HCT116 (cell line): ENCODE measurements at regions not wholly inside any gene's neighbourhood (a gene's known extent, or its start where the extent isn't known, plus 50 kb on each side); places are given as distances from the start of the nearest gene placed in this dataset.
"Not testable (repeated sequence)": the region's sequence is repeated elsewhere in the genome, so short reads cannot be mapped to it uniquely, and the experiment has no call there.

Experiments
- ATAC-seq: fragments of 200-7000 bp; cut with Tn5 transposase; 2 replicates; pipeline ENCODE4 v1.9.1; 2020; ENCODE audit warnings: mild to moderate bottlenecking, moderate library complexity
- BruUV-seq: library from RNA; stranded (reverse); fragments of 400-500 nt; replicated peaks from 2 replicates; lab custom pipeline; 2021; lab: Mats Ljungman, UMichigan
- CTCF ChIA-PET: fragments of 300-600 bp; sonication (Branson Sonifier 250); formaldehyde crosslinking; loops from one replicate; lab custom pipeline; 2021; ENCODE audit warnings: antibody characterized with exemption; lab: Charles Lee
- POLR2A ChIA-PET: fragments of 300-600, 350-600 bp; sonication (Branson Sonifier 250); formaldehyde crosslinking; loops from one replicate; lab custom pipeline; 2021; ENCODE audit warnings: antibody characterized with exemption; lab: Charles Lee
- RAD21 ChIA-PET, 2 experiments: fragments of 300-600 bp; sonication (Branson Sonifier 250); formaldehyde crosslinking; loops; one replicate each; lab custom pipeline; 2023; ENCODE audit warnings: low total read pairs in 2 of 2; ENCODE audit not compliant: uncharacterized antibody in 2 of 2, unreplicated experiment in 2 of 2, low non-redundant PET in 1 of 2; lab: Charles Lee
- DNase-seq: peaks from one replicate; pipeline ENCODE4 v3.0.0-alpha.2; 2010; ENCODE audit warnings: low read depth, low spot score
- H2AFZ ChIP-seq: fragments of 200-600 bp; shearing (Covaris generic), sonication (generic); 2 replicates; pipeline ENCODE4 v1.6.1; 2017; ENCODE audit warnings: low read depth, mixed run types, mixed read lengths, antibody characterized with exemption, low read length; ENCODE audit not compliant: poor library complexity, severe bottlenecking
- H3K27ac ChIP-seq: 2 replicates; pipeline ENCODE4 v1.5.1; 2012; ENCODE audit warnings: low read depth, low read length
- H3K27me3 ChIP-seq: fragments of 200-600 bp; sonication (generic); 2 replicates; pipeline ENCODE4 v1.6.1; 2016; ENCODE audit warnings: mixed run types, low read length, mixed read lengths; ENCODE audit not compliant: insufficient read depth
- H3K36me3 ChIP-seq, 2 experiments: fragments of 200-500 bp in 1 of 2; fragments of 200-600 bp in 1 of 2; sonication (Bioruptor generic) in 1 of 2; sonication (generic) in 1 of 2; 2 replicates each; pipeline versions ENCODE4 v1.5.1 to v1.6.1; 2014 to 2016; ENCODE audit warnings: low read length in 2 of 2, inconsistent platforms in 1 of 2, mixed read lengths in 1 of 2, mixed run types in 1 of 2; ENCODE audit not compliant: insufficient read depth in 2 of 2, control insufficient read depth in 1 of 2
- H3K4me1 ChIP-seq, 2 experiments: fragments of 200-600 bp in 1 of 2; sonication (generic) in 1 of 2; 2 replicates each; pipeline versions ENCODE4 v1.5.1 to v1.6.1; 2012 to 2017; ENCODE audit warnings: low read length in 2 of 2, inconsistent platforms in 1 of 2, mild to moderate bottlenecking in 1 of 2, mixed read lengths in 1 of 2, mixed run types in 1 of 2, moderate library complexity in 1 of 2; ENCODE audit not compliant: insufficient read depth in 2 of 2, control insufficient read depth in 1 of 2
- H3K4me2 ChIP-seq: fragments of 200-600 bp; sonication (generic); 2 replicates; pipeline ENCODE4 v1.6.1; 2017; ENCODE audit warnings: mixed run types, low read length, mixed read lengths
- H3K4me3 ChIP-seq, 2 experiments: fragments of 200-600 bp in 1 of 2; sonication (generic) in 1 of 2; replicated peaks in 1 of 2; 2 replicates each; pipeline ENCODE4 v1.5.1; 2011 to 2016; ENCODE audit warnings: low read length in 2 of 2, control low read depth in 1 of 2, low read depth in 1 of 2, mild to moderate bottlenecking in 1 of 2, mixed read lengths in 1 of 2, mixed run types in 1 of 2
- H3K79me2 ChIP-seq: fragments of 200-600 bp; sonication (generic); 2 replicates; pipeline ENCODE4 v1.6.1; 2017; ENCODE audit warnings: mild to moderate bottlenecking, mixed run types, low read length, moderate library complexity, mixed read lengths; ENCODE audit not compliant: insufficient read depth
- H3K9ac ChIP-seq: fragments of 200-600 bp; sonication (generic); 2 replicates; pipeline ENCODE4 v1.6.1; 2016; ENCODE audit warnings: low read length, mixed read lengths
- H3K9me2 ChIP-seq: fragments of 200-600 bp; sonication (generic), shearing (Covaris generic); 2 replicates; pipeline ENCODE4 v1.6.1; 2017; ENCODE audit warnings: mixed run types, mild to moderate bottlenecking, moderate library complexity; ENCODE audit not compliant: insufficient read depth
- H3K9me3 ChIP-seq, 2 experiments: fragments of 200-500 bp in 1 of 2; fragments of 200-600 bp in 1 of 2; sonication (Bioruptor generic) in 1 of 2; sonication (generic) in 1 of 2; 2 replicates each; pipeline ENCODE4 v1.6.1; 2014 to 2017; ENCODE audit warnings: low read length in 2 of 2, mixed read lengths in 2 of 2, inconsistent platforms in 1 of 2, low read depth in 1 of 2, mild to moderate bottlenecking in 1 of 2, mixed run types in 1 of 2, moderate library complexity in 1 of 2; ENCODE audit not compliant: control insufficient read depth in 1 of 2, insufficient read depth in 1 of 2
- H4K20me1 ChIP-seq: fragments of 200-600 bp; sonication (generic), shearing (Covaris generic); 2 replicates; pipeline ENCODE4 v1.6.1; 2017; ENCODE audit warnings: mixed run types, mild to moderate bottlenecking, moderate library complexity; ENCODE audit not compliant: insufficient read depth
- intact Hi-C: fragments of 100-400 bp; cut with micrococcal nuclease; formaldehyde crosslinking; loops from 2 replicates; pipeline ENCODE4 v1.10.0; 2022

DNA sequence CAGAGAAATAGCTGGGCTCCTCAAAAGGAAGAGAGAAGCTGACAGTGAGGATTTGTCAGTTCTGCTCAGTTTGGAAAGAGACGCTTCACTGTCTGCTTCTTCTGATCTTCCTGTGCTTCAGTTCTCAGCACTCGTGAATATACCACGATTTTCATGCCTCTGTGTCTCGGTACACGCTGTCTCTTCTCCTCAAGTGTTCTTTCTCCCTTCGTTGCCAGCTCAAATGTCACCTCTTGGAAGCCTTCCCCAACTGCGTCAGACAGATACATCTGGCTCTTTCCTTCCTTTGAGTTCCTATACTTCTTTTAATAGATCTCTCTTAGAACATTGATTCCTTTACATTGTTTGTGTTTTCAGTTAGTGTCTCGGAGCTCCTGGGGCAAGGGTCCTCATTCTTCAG, 90.6 kb upstream of the GOLGA6L4 start:
- H3K4me3 ChIP-seq, DNase-seq, H3K9me3 ChIP-seq, H3K36me3 ChIP-seq, RAD21 ChIA-PET, H4K20me1 ChIP-seq, H3K4me2 ChIP-seq, H3K9me2 ChIP-seq, H3K27me3 ChIP-seq, BruUV-seq, H3K9ac ChIP-seq, H3K4me1 ChIP-seq, ATAC-seq, POLR2A ChIA-PET, H3K27ac ChIP-seq, H2AFZ ChIP-seq, CTCF ChIA-PET, H3K79me2 ChIP-seq: not testable (repeated sequence)
- intact Hi-C loops, result loop anchor here (5.0 to 10.0 kb wide), 3 partner anchors 430 to 790 kb away; no protein-coding TSS in a partner anchor

DNA sequence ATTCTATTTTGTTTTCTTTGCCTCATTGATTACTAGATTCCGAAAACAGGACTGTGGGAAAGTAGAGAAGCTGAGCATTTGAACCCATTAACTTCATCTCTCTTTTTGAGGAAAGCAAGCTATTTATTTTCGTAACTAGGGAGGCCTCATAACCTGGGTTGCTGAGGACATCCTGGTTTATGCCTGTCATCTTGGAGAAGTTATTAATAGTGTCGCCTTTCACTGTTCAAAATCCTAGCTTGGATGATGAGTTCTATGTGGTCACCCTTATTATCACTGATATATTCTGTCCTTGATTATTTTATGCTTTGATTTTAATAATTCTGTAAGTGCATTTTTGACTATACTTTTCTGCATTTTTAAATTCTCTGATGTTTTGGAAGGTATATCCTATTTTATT, 89.3 kb upstream of the GOLGA6L4 start:
- H3K4me2 ChIP-seq, ATAC-seq, H3K4me3 ChIP-seq, DNase-seq, H3K9ac ChIP-seq, POLR2A ChIA-PET, RAD21 ChIA-PET, H4K20me1 ChIP-seq, H3K4me1 ChIP-seq, CTCF ChIA-PET, H2AFZ ChIP-seq, BruUV-seq, H3K27me3 ChIP-seq, H3K9me3 ChIP-seq, H3K27ac ChIP-seq, H3K36me3 ChIP-seq, H3K79me2 ChIP-seq, H3K9me2 ChIP-seq: not testable (repeated sequence)
- intact Hi-C loops, result loop anchor here (10.0 kb wide), 2 partner anchors 429 to 789 kb away; no protein-coding TSS in a partner anchor

DNA sequence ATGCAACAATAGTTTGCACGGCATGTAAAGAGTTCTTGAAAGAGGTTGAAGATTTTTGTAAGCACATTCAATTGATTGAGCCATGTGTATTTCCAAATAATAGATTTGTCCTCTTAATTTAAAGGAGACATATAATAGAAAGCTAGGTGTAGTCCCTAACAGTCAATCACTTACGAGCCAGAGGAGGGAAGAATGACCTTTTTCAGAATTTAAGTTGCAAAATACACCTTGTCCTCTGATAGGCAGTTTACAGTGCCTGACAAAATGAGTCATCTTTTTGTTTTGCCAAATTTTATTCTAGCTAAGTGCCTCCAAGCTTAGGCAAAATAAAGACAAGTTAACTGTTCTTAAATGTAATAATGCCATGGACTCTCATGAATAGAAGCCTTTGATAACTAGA, 88.3 kb upstream of the GOLGA6L4 start:
- H3K4me3 ChIP-seq, H3K27ac ChIP-seq, H3K79me2 ChIP-seq, ATAC-seq, H3K9me3 ChIP-seq, DNase-seq, H3K9ac ChIP-seq, POLR2A ChIA-PET, H3K4me1 ChIP-seq, H3K9me2 ChIP-seq, H3K36me3 ChIP-seq, H3K27me3 ChIP-seq, RAD21 ChIA-PET, BruUV-seq, H4K20me1 ChIP-seq, CTCF ChIA-PET, H3K4me2 ChIP-seq, H2AFZ ChIP-seq: not testable (repeated sequence)
- intact Hi-C loops, result loop anchor here (10.0 kb wide), 2 partner anchors 427 to 787 kb away; no protein-coding TSS in a partner anchor
